ENCODE measurements at regions not wholly inside any gene's neighbourhood (a gene's known extent, or its start where the extent isn't known, plus 50 kb on each side); places are given as distances from the start of the nearest gene placed in this dataset.

- DNase-seq = no peak
Observed at GRCh38 chr6:78810698-78811097, 56.7 kb upstream of the IRAK1BP1 start.
